Peyer's patch (tissue), 4 donors: ENCODE measurements at regions not wholly inside any gene's neighbourhood (a gene's known extent, or its start where the extent isn't known, plus 50 kb on each side); places are given as distances from the start of the nearest gene placed in this dataset.

Source experiments
- DNase-seq, 3 donors: peaks; one replicate each; pipeline ENCODE4 v3.0.0-alpha.2; 2017 to 2019
- H3K27ac ChIP-seq, 4 donors: fragments of 200-600 bp; sonication (generic); one replicate each; pipeline ENCODE4 v1.5.1; 2016 to 2019
- H3K27me3 ChIP-seq, 2 donors: fragments of 200-600 bp; sonication (generic); one replicate each; pipeline ENCODE4 v1.5.1; 2019
- H3K36me3 ChIP-seq, 3 donors: fragments of 200-600 bp; sonication (generic); one replicate each; pipeline ENCODE4 v1.5.1; 2016 to 2019
- H3K4me1 ChIP-seq, 4 donors: fragments of 200-600 bp; sonication (generic); one replicate each; pipeline ENCODE4 v1.5.1; 2016 to 2019
- H3K4me3 ChIP-seq, 4 donors: fragments of 200-600 bp; sonication (generic); 1 replicate in 3 of 4; 2 replicates in 1 of 4; pipeline ENCODE4 v1.5.1; 2016 to 2019; ENCODE audit warnings: mild to moderate bottlenecking in 1 of 4
- H3K9me3 ChIP-seq, 4 donors: fragments of 200-600 bp; sonication (generic); one replicate each; pipeline ENCODE4 v1.5.1; 2016 to 2019; ENCODE audit warnings: mild to moderate bottlenecking in 1 of 4
- POLR2A ChIP-seq, 2 donors: fragments of 450-650 bp; IDR thresholded peaks; one replicate each; pipeline ENCODE4 v1.5.1; 2017; ENCODE audit warnings: antibody characterized with exemption in 2 of 2, mild to moderate bottlenecking in 2 of 2, moderate library complexity in 2 of 2
- TF ChIP-seq, protein P1 (sequence below), 6 experiments: fragments of 450-650 bp in 4 of 6; fragments of 200-600 bp in 2 of 6; sonication (generic) in 1 of 6; IDR thresholded peaks; one replicate each; pipeline ENCODE4 v1.5.1; 2017 to 2019; ENCODE audit warnings: antibody characterized with exemption in 6 of 6, mild to moderate bottlenecking in 3 of 6, moderate library complexity in 1 of 6

GRCh38 chr5:34499001-34499734 is 157.0 kb upstream of the RAI14 start:
- H3K9me3 ChIP-seq: no peaks in the 10 kb centered on the region
- TF ChIP-seq, protein P1, sequence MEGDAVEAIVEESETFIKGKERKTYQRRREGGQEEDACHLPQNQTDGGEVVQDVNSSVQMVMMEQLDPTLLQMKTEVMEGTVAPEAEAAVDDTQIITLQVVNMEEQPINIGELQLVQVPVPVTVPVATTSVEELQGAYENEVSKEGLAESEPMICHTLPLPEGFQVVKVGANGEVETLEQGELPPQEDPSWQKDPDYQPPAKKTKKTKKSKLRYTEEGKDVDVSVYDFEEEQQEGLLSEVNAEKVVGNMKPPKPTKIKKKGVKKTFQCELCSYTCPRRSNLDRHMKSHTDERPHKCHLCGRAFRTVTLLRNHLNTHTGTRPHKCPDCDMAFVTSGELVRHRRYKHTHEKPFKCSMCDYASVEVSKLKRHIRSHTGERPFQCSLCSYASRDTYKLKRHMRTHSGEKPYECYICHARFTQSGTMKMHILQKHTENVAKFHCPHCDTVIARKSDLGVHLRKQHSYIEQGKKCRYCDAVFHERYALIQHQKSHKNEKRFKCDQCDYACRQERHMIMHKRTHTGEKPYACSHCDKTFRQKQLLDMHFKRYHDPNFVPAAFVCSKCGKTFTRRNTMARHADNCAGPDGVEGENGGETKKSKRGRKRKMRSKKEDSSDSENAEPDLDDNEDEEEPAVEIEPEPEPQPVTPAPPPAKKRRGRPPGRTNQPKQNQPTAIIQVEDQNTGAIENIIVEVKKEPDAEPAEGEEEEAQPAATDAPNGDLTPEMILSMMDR (IDR thresholded peaks at IDR 0.05): no peak
- H3K27me3 ChIP-seq: no peaks in the 10 kb centered on the region
- peaks cover 0 to 19% (median 0%) of the 10 kb centered on the region in 4 donors for H3K4me1 ChIP-seq
- H3K4me3 ChIP-seq: no peak overlapping the region
- no peaks in the 10 kb centered on the region for H3K36me3 ChIP-seq
- DNase-seq: no peak
- H3K27ac ChIP-seq: peak overlapping the region in 3 of 4 donors; percentile 10 to 39 (median 18)

GRCh38 chr5:34500236-34500847 is 155.8 kb upstream of the RAI14 start:
- no peaks in the 10 kb centered on the region for H3K9me3 ChIP-seq
- no peak overlapping the region for H3K27ac ChIP-seq
- DNase-seq: no peak
- H3K27me3 ChIP-seq: no peaks in the 10 kb centered on the region
- H3K4me3 ChIP-seq: no peak overlapping the region
- H3K4me1 ChIP-seq: peaks cover 0 to 19% (median 0%) of the 10 kb centered on the region in 4 donors
- H3K36me3 ChIP-seq: no peaks in the 10 kb centered on the region
- TF ChIP-seq, protein P1 (IDR thresholded peaks at IDR 0.05): no peak
- TF ChIP-seq POLR2A (IDR thresholded peaks at IDR 0.05): no peak

GRCh38 chr5:34501016-34501415 is 155.1 kb upstream of the RAI14 start:
- H3K4me1 ChIP-seq: peaks cover 0 to 19% (median 0%) of the 10 kb centered on the region in 4 donors

GRCh38 chr5:34501840-34502239 is 154.3 kb upstream of the RAI14 start:
- DNase-seq: no peak
- H3K4me1 ChIP-seq: peaks cover 0 to 19% (median 0%) of the 10 kb centered on the region in 4 donors
- no peak overlapping the region for H3K27ac ChIP-seq
- no peak overlapping the region for H3K4me3 ChIP-seq
- H3K27me3 ChIP-seq: no peaks in the 10 kb centered on the region
- no peak for TF ChIP-seq POLR2A (IDR thresholded peaks at IDR 0.05)
- TF ChIP-seq, protein P1 (IDR thresholded peaks at IDR 0.05): no peak
- H3K36me3 ChIP-seq: no peaks in the 10 kb centered on the region
- no peaks in the 10 kb centered on the region for H3K9me3 ChIP-seq

More at GRCh38 chr5:34501016-34501415, 155.1 kb upstream of the RAI14 start:
- no peaks in the 10 kb centered on the region for H3K27me3 ChIP-seq
- no peak for DNase-seq
- TF ChIP-seq POLR2A (IDR thresholded peaks at IDR 0.05): no peak
- TF ChIP-seq, protein P1 (IDR thresholded peaks at IDR 0.05): no peak
- H3K9me3 ChIP-seq: no peaks in the 10 kb centered on the region
- no peaks in the 10 kb centered on the region for H3K36me3 ChIP-seq
- no peak overlapping the region for H3K4me3 ChIP-seq
- H3K27ac ChIP-seq: no peak overlapping the region

DNA sequence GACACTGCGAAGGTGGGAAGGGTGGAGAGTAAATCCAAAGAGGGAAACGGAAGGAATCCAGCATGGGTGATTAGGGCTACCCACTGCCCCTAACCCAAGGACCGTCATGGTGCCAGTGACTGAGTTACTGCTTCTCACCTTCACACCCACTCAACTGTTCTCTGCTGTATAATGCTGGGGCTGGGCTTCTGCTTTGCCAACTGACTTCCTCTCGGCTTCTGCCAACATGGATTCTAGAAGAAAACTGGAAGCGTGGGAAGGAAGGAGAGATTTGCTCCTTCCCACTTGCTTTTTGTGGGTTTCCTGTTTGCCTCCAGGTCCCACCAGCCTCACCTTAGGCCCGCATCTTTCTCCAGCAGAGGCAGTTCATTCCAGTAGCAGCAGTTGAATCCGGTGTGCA is 153.5 kb upstream of the RAI14 start:
- DNase-seq: no peak
- Histone ChIP-seq H3K4me3 (no peak overlapping the region), H3K36me3 (no peaks in the 10 kb centered on the region), H3K27ac (no peak overlapping the region), H3K4me1 (peaks cover 0 to 19% (median 0%) of the 10 kb centered on the region in 4 donors), H3K9me3 (no peaks in the 10 kb centered on the region), H3K27me3 (no peaks in the 10 kb centered on the region)
- TF ChIP-seq POLR2A (IDR thresholded peaks at IDR 0.05): no peak
- TF ChIP-seq, protein P1 (IDR thresholded peaks at IDR 0.05): no peak
